GM23338 (cell line): ENCODE measurements at regions not wholly inside any gene's neighbourhood (a gene's known extent, or its start where the extent isn't known, plus 50 kb on each side); places are given as distances from the start of the nearest gene placed in this dataset.

Experiments
- ATAC-seq: fragments of 200-7000 bp; cut with Tn5 transposase; 3 replicates; pipeline ENCODE4 v1.9.1; 2020
- DNase-seq: peaks from one replicate; pipeline ENCODE4 v3.0.0-alpha.2; 2015; ENCODE audit warnings: low spot score
- H2AFZ ChIP-seq: fragments of 200-600 bp; sonication (generic); 2 replicates; pipeline ENCODE4 v1.8.0; 2016; ENCODE audit warnings: antibody characterized with exemption, mild to moderate bottlenecking, moderate library complexity
- H3F3A ChIP-seq: fragments of 200-600 bp; sonication (generic); replicated peaks from 2 replicates; pipeline ENCODE4 v1.8.0; 2017; ENCODE audit warnings: antibody characterized with exemption, mixed run types, low read depth
- H3K27ac ChIP-seq: fragments of 200-600 bp; sonication (generic); 2 replicates; pipeline ENCODE4 v1.6.1; 2016; ENCODE audit warnings: low read depth
- H3K27me3 ChIP-seq: fragments of 200-600 bp; sonication (generic); 2 replicates; pipeline ENCODE4 v1.8.0; 2016; ENCODE audit warnings: mild to moderate bottlenecking, mixed run types, moderate library complexity; ENCODE audit not compliant: insufficient read depth
- H3K36me3 ChIP-seq: fragments of 200-600 bp; sonication (generic); 2 replicates; pipeline ENCODE4 v1.8.0; 2016; ENCODE audit warnings: mild to moderate bottlenecking; ENCODE audit not compliant: insufficient read depth
- H3K4me1 ChIP-seq: fragments of 200-600 bp; sonication (generic); 2 replicates; pipeline ENCODE4 v1.8.0; 2016; ENCODE audit warnings: mild to moderate bottlenecking, moderate library complexity; ENCODE audit not compliant: insufficient read depth
- H3K4me2 ChIP-seq: fragments of 200-600 bp; sonication (generic); 2 replicates; pipeline ENCODE4 v1.7.1; 2017; ENCODE audit warnings: mixed run types
- H3K4me3 ChIP-seq: fragments of 200-600 bp; sonication (generic); 2 replicates; pipeline ENCODE4 v1.6.1; 2016; ENCODE audit warnings: mixed run types
- H3K79me2 ChIP-seq: fragments of 200-600 bp; sonication (generic); replicated peaks from 2 replicates; pipeline ENCODE4 v1.8.0; 2017; ENCODE audit warnings: mild to moderate bottlenecking; ENCODE audit not compliant: insufficient read depth
- H3K9me2 ChIP-seq: fragments of 200-600 bp; sonication (generic); 2 replicates; pipeline ENCODE4 v1.8.0; 2017; ENCODE audit not compliant: insufficient read depth
- H4K20me1 ChIP-seq: fragments of 200-600 bp; sonication (generic); replicated peaks from 2 replicates; pipeline ENCODE4 v1.8.0; 2017; ENCODE audit warnings: mild to moderate bottlenecking; ENCODE audit not compliant: insufficient read depth
- H3K27ac Mint-ChIP-seq: 2 replicates; pipeline ENCODE4 v1.8.0; 2020; ENCODE audit warnings: inconsistent platforms, mild to moderate bottlenecking, moderate library complexity, mixed read lengths
- H3K27me3 Mint-ChIP-seq: 3 replicates; pipeline ENCODE4 v1.8.0; 2022; ENCODE audit warnings: low read depth, mild to moderate bottlenecking, moderate library complexity, mixed read lengths, inconsistent platforms; ENCODE audit not compliant: insufficient read depth, poor library complexity
- H3K36me3 Mint-ChIP-seq: 3 replicates; pipeline ENCODE4 v1.8.0; 2021; ENCODE audit warnings: low read depth, mild to moderate bottlenecking, inconsistent platforms, moderate library complexity, mixed read lengths
- H3K4me1 Mint-ChIP-seq: 3 replicates; pipeline ENCODE4 v1.8.0; 2020; ENCODE audit warnings: mild to moderate bottlenecking, inconsistent platforms, mixed read lengths
- H3K4me3 Mint-ChIP-seq: 3 replicates; pipeline ENCODE4 v1.8.0; 2021; ENCODE audit warnings: moderate library complexity, mild to moderate bottlenecking, inconsistent platforms, mixed read lengths
- H3K9me3 Mint-ChIP-seq: 3 replicates; pipeline ENCODE4 v1.8.0; 2020; ENCODE audit warnings: moderate library complexity, mild to moderate bottlenecking, inconsistent platforms, mixed read lengths
- EZH2 ChIP-seq: fragments of 200-600 bp; sonication (generic); IDR thresholded peaks from one replicate; pipeline ENCODE4 v1.8.0; 2017; ENCODE audit warnings: antibody characterized with exemption, mild to moderate bottlenecking, low read depth; ENCODE audit not compliant: unreplicated experiment
- EZH2phosphoT487 ChIP-seq: fragments of 200-600 bp; sonication (generic); IDR thresholded peaks from one replicate; pipeline ENCODE4 v1.8.1; 2018; ENCODE audit warnings: antibody characterized with exemption; ENCODE audit not compliant: unreplicated experiment
- POLR2AphosphoS5 ChIP-seq: IDR thresholded peaks from 2 replicates; pipeline ENCODE4 v1.6.1; 2016; ENCODE audit warnings: antibody characterized with exemption, low read depth
- ZNF114 ChIP-seq: fragments of 250-450 bp; sonication (Bioruptor Pico); IDR thresholded peaks from 2 replicates; pipeline ENCODE4 v1.5.0; 2020; ENCODE audit warnings: mild to moderate bottlenecking, moderate library complexity
- TF ChIP-seq, protein P1 (sequence below): IDR thresholded peaks from one replicate; pipeline ENCODE4 v1.6.1; 2018; ENCODE audit warnings: antibody characterized with exemption; ENCODE audit not compliant: unreplicated experiment
- TF ChIP-seq, protein P2 (sequence below): IDR thresholded peaks from 2 replicates; pipeline ENCODE4 v1.6.1; 2016; ENCODE audit warnings: antibody characterized with exemption
- TF ChIP-seq, protein P3 (sequence below): fragments of 250-450 bp; sonication (Bioruptor Pico); IDR thresholded peaks from 2 replicates; pipeline ENCODE4 v1.5.0; 2020; ENCODE audit warnings: mild to moderate bottlenecking, moderate library complexity

DNA sequence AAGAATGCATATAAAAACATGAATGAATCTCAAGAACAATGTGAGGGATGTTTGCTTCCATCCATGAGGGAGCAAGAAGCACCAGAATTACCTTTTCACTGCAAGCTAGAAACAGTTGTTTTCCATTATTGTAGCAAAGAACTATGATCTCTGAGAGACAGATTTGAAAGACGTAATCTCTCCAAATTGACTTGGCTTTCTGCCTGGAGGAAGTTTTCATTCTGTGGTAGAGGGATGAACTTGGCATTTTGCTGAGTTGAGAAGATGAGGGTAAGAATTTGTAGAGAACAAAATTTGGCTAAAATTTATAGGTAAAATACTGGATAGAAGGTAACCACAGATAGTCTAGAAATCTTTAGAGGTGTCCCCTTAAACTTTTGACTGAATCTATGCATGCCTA lies 496.8 kb downstream of the TDRD3 start:
- TF ChIP-seq, protein P1, sequence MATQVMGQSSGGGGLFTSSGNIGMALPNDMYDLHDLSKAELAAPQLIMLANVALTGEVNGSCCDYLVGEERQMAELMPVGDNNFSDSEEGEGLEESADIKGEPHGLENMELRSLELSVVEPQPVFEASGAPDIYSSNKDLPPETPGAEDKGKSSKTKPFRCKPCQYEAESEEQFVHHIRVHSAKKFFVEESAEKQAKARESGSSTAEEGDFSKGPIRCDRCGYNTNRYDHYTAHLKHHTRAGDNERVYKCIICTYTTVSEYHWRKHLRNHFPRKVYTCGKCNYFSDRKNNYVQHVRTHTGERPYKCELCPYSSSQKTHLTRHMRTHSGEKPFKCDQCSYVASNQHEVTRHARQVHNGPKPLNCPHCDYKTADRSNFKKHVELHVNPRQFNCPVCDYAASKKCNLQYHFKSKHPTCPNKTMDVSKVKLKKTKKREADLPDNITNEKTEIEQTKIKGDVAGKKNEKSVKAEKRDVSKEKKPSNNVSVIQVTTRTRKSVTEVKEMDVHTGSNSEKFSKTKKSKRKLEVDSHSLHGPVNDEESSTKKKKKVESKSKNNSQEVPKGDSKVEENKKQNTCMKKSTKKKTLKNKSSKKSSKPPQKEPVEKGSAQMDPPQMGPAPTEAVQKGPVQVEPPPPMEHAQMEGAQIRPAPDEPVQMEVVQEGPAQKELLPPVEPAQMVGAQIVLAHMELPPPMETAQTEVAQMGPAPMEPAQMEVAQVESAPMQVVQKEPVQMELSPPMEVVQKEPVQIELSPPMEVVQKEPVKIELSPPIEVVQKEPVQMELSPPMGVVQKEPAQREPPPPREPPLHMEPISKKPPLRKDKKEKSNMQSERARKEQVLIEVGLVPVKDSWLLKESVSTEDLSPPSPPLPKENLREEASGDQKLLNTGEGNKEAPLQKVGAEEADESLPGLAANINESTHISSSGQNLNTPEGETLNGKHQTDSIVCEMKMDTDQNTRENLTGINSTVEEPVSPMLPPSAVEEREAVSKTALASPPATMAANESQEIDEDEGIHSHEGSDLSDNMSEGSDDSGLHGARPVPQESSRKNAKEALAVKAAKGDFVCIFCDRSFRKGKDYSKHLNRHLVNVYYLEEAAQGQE: no peak
- TF ChIP-seq, protein P2, sequence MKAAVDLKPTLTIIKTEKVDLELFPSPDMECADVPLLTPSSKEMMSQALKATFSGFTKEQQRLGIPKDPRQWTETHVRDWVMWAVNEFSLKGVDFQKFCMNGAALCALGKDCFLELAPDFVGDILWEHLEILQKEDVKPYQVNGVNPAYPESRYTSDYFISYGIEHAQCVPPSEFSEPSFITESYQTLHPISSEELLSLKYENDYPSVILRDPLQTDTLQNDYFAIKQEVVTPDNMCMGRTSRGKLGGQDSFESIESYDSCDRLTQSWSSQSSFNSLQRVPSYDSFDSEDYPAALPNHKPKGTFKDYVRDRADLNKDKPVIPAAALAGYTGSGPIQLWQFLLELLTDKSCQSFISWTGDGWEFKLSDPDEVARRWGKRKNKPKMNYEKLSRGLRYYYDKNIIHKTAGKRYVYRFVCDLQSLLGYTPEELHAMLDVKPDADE: no peak
- no peak for TF ChIP-seq EZH2
- no peak for TF ChIP-seq EZH2phosphoT487
- TF ChIP-seq ZNF114 (CRISPR knock-in tag): no peak
- TF ChIP-seq POLR2AphosphoS5: no peak
- Histone ChIP-seq H3K36me3 (no peaks in the 10 kb centered on the region), H3K4me2 (no peak overlapping the region), H3K4me1 (no peaks in the 10 kb centered on the region), H3K4me3 (no peak overlapping the region), H3K27me3 (no peaks in the 10 kb centered on the region), H4K20me1 (no peaks in the 10 kb centered on the region), H3K79me2 (no peaks in the 10 kb centered on the region), H3K27ac (no peak overlapping the region), H2AFZ (peak overlapping the region; percentile 39; the same call in 1 of the 2 replicates), H3K9me2 (no peaks in the 10 kb centered on the region), H3F3A (no peaks in the 10 kb centered on the region)
- DNase-seq: no peak
- Mint-ChIP-seq H3K27ac (no peak overlapping the region), H3K36me3 (no peaks in the 10 kb centered on the region), H3K9me3 (no peaks in the 10 kb centered on the region), H3K4me3 (no peak overlapping the region), H3K4me1 (peaks cover 7% of the 10 kb centered on the region; the same call in 2 of the 3 replicates), H3K27me3 (no peaks in the 10 kb centered on the region)
- no peak for ATAC-seq

DNA sequence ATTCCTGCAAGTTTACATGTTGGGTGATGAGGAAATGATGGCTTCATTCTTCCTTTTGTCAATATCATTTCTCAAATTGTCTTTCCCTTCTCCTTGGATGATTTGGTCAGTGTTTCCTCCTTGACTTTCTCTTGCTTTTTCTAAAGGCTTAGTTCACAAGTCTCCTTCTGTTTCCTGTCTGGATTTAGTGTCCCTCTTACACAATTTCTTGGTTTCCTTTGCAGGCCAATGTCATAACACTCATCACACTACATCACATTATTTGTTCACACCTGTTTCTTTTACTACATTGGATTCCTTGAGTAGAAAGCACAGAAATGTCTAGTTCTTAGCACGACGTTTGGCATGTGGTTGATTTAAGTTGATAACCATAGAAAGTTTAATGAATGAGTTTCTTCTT lies 490.7 kb downstream of the TDRD3 start:
- no peaks in the 10 kb centered on the region for H3K36me3 ChIP-seq
- no peak overlapping the region for H3K27ac ChIP-seq
- H3K27ac Mint-ChIP-seq: no peak overlapping the region
- H3K27me3 ChIP-seq: no peaks in the 10 kb centered on the region
- no peaks in the 10 kb centered on the region for H3K79me2 ChIP-seq
- H3K4me3 Mint-ChIP-seq: no peak overlapping the region
- H3K4me1 ChIP-seq: no peaks in the 10 kb centered on the region
- no peaks in the 10 kb centered on the region; the same call in 2 of the 3 replicates for H3K9me3 Mint-ChIP-seq
- H3K36me3 Mint-ChIP-seq: no peaks in the 10 kb centered on the region
- H3K4me1 Mint-ChIP-seq: peaks cover 8% of the 10 kb centered on the region; the same call in 2 of the 3 replicates
- no peaks in the 10 kb centered on the region for H3K9me2 ChIP-seq
- DNase-seq (no peak), ATAC-seq (no peak)
- no peaks in the 10 kb centered on the region for H3K27me3 Mint-ChIP-seq
- no peak overlapping the region for H3K4me3 ChIP-seq
- H3F3A ChIP-seq: no peaks in the 10 kb centered on the region
- H3K4me2 ChIP-seq: no peak overlapping the region
- no peaks in the 10 kb centered on the region for H4K20me1 ChIP-seq
- H2AFZ ChIP-seq: no peak overlapping the region
- TF ChIP-seq ZNF114 (CRISPR knock-in tag) (no peak), EZH2phosphoT487 (no peak)
- TF ChIP-seq, protein P3, sequence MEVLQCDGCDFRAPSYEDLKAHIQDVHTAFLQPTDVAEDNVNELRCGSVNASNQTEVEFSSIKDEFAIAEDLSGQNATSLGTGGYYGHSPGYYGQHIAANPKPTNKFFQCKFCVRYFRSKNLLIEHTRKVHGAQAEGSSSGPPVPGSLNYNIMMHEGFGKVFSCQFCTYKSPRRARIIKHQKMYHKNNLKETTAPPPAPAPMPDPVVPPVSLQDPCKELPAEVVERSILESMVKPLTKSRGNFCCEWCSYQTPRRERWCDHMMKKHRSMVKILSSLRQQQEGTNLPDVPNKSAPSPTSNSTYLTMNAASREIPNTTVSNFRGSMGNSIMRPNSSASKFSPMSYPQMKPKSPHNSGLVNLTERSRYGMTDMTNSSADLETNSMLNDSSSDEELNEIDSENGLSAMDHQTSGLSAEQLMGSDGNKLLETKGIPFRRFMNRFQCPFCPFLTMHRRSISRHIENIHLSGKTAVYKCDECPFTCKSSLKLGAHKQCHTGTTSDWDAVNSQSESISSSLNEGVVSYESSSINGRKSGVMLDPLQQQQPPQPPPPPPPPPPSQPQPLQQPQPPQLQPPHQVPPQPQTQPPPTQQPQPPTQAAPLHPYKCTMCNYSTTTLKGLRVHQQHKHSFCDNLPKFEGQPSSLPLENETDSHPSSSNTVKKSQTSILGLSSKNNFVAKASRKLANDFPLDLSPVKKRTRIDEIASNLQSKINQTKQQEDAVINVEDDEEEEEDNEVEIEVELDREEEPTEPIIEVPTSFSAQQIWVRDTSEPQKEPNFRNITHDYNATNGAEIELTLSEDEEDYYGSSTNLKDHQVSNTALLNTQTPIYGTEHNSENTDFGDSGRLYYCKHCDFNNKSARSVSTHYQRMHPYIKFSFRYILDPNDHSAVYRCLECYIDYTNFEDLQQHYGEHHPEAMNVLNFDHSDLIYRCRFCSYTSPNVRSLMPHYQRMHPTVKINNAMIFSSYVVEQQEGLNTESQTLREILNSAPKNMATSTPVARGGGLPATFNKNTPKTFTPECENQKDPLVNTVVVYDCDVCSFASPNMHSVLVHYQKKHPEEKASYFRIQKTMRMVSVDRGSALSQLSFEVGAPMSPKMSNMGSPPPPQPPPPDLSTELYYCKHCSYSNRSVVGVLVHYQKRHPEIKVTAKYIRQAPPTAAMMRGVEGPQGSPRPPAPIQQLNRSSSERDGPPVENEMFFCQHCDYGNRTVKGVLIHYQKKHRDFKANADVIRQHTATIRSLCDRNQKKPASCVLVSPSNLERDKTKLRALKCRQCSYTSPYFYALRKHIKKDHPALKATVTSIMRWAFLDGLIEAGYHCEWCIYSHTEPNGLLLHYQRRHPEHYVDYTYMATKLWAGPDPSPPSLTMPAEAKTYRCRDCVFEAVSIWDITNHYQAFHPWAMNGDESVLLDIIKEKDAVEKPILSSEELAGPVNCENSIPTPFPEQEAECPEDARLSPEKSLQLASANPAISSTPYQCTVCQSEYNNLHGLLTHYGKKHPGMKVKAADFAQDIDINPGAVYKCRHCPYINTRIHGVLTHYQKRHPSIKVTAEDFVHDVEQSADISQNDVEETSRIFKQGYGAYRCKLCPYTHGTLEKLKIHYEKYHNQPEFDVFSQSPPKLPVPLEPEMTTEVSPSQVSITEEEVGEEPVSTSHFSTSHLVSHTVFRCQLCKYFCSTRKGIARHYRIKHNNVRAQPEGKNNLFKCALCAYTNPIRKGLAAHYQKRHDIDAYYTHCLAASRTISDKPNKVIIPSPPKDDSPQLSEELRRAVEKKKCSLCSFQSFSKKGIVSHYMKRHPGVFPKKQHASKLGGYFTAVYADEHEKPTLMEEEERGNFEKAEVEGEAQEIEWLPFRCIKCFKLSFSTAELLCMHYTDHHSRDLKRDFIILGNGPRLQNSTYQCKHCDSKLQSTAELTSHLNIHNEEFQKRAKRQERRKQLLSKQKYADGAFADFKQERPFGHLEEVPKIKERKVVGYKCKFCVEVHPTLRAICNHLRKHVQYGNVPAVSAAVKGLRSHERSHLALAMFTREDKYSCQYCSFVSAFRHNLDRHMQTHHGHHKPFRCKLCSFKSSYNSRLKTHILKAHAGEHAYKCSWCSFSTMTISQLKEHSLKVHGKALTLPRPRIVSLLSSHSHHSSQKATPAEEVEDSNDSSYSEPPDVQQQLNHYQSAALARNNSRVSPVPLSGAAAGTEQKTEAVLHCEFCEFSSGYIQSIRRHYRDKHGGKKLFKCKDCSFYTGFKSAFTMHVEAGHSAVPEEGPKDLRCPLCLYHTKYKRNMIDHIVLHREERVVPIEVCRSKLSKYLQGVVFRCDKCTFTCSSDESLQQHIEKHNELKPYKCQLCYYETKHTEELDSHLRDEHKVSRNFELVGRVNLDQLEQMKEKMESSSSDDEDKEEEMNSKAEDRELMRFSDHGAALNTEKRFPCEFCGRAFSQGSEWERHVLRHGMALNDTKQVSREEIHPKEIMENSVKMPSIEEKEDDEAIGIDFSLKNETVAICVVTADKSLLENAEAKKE: no peak
- TF ChIP-seq, protein P1: no peak
